Skeletal muscle cell (primary cell): ENCODE measurements at regions not wholly inside any gene's neighbourhood (a gene's known extent, or its start where the extent isn't known, plus 50 kb on each side); places are given as distances from the start of the nearest gene placed in this dataset.
"Not testable (repeated sequence)": the region's sequence is repeated elsewhere in the genome, so short reads cannot be mapped to it uniquely, and the experiment has no call there.

Experiments used
- DNase-seq: peaks from one replicate; pipeline ENCODE4 v3.0.0-alpha.2; 2010; ENCODE audit warnings: low read depth
- H3K4me3 ChIP-seq: 2 replicates; pipeline ENCODE4 v1.5.1; 2011; ENCODE audit warnings: low read depth, mild to moderate bottlenecking, control low read depth, low read length, moderate library complexity

DNA sequence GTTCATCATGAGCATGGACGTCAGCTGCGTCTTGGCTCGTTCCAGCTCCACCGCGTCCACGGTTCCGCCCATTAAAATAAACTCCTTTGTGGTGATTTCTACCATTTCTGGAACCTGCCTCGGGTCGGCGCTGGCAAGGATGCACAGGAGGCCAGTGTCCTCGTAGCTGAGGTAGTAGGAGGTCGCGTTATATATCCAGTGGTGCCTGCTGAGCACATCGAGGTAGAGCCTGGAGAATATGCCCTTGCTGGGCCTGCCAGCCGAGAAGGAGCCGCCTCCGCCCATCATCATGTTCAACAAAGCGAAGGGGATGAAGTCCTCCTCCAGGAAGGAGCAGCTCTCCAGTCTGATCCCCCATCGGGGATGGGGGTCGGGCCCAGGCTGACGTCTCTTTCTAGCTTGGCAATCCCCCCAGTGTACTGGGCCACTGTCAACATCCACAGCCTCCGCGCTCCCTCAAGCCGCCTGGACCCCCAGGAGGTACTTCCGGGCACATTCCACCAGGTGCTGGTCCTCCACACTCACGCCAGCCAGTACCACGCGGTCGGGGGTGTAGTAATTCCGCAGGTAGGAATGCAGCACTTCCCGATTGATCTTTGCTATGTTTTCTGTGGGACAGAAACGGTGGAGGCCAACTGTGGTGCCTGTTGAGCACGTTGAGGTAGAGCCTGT, 120.9 kb upstream of the GRID2 start:
- no peak overlapping the region for H3K4me3 ChIP-seq
- DNase-seq: no peak

DNA sequence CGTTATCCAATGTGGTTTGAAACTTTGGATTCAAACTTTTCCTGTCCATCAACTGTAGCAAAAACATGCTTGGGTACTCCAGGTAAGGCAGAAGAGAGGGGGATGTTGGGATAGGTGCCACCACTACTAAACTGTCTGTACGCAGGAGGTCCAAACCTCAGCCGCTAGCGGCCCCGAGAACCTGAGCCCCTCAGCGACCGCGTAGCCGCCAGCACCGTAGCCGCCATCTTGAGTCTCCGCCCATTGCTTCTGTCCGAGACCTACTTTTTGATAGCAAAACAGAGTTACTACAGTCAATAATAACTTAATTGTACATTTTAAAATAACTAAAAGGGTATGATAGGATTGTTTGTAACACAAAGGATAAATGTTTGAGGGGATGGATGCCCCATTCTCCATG, 119.9 kb upstream of the GRID2 start:
- DNase-seq: no peak
- no peak overlapping the region for H3K4me3 ChIP-seq

GRCh38 chr4:92184566-92184965, 119.2 kb upstream of the GRID2 start:
- peak; percentile 57 for DNase-seq
- H3K4me3 ChIP-seq: no peak overlapping the region

- no peak for DNase-seq
These were observed 117.5 kb upstream of the GRID2 start for GRCh38 chr4:92186239-92186638.

DNA sequence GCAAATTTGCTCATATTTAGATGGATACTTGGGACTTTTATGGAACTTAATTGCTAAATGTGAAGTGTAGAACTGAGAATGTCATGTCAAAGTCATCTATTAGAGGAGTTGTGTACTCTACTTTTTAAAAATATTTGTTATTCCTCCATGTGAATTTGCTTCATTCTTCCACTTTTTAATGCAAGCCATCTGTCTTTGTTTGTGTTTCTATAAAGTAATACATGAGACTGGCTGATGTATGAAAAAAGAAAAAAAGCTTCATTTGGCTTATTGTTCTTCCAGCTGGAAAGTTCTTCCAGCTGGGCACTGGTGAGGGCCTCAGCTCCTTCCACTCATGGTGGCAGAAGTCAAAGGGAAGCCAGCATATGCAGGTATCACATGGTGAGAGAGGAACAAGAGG, 114.6 kb upstream of the GRID2 start:
- H3K4me3 ChIP-seq: no peak overlapping the region
- no peak for DNase-seq

More at GRCh38 chr4:92186239-92186638, 117.5 kb upstream of the GRID2 start:
- H3K4me3 ChIP-seq: no peak overlapping the region

- peak; percentile 31 for DNase-seq
- H3K4me3 ChIP-seq: no peak overlapping the region
These were observed 105.1 kb upstream of the GRID2 start for GRCh38 chr4:92198711-92199110.

GRCh38 chr4:92199135-92199534, 104.6 kb upstream of the GRID2 start:
- DNase-seq: no peak
- no peak overlapping the region for H3K4me3 ChIP-seq

DNA sequence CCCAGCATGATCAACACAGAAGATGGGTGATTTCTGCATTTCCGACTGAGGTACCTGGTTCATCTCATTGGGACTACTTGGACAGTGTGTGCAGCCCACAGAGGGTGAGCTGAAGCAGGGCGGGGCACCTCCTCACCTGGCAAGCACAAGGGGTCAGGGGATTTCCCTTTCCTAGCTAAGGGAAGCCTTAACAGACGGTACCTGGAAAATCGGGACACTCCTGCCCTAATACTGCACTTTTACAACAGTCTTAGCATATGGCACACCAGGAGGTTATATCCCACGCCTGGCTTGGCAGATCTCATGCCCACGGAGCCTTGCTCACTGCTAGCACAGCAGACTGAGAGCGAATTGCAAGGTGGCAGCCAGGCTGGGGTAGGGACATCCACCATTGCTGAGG, 92.9 kb upstream of the GRID2 start:
- H3K4me3 ChIP-seq: no peak overlapping the region

DNA sequence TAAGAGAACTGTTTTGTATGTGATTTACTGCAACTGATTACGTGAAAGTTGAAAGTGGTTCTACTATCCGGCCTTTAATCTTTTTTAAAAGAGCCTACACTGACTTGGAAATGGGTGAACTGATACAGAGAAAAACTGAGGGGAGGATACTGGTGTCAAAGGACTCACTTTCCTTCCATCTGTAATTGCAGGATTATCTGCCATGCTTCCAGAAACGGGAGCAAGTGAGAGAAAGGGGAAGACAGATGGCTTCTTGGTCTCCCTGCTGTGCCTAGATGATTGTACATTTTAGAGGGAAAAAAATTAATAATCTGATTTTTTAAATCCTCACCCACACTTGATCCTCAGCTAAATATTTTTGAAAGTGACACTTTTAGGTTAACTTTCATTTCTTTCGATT, 88.3 kb upstream of the GRID2 start:
- DNase-seq: no peak
- H3K4me3 ChIP-seq: no peak overlapping the region

More for the DNA sequence above, 92.9 kb upstream of the GRID2 start:
- no peak for DNase-seq

DNA sequence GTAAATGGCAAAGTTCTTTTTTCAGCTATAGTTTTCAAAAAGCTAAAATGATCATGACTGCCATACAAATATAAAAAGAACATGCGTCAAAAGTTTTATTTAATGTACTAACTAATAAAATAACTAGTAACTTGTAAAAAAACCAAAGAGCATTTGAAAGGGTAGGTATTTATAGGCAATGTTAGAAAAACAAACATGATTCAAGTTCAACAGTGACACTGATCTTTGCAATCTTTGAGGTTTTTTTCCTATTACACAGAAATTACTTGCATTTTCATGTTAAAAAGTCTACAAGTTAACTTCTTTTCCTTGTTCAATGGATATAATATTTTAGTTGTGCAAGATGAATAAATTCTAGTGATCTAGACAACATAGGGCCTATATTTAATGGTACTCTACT, 72.3 kb upstream of the GRID2 start:
- no peak for DNase-seq
- no peak overlapping the region for H3K4me3 ChIP-seq

GRCh38 chr4:92232566-92232965, 71.2 kb upstream of the GRID2 start:
- DNase-seq: no peak
- no peak overlapping the region for H3K4me3 ChIP-seq

DNA sequence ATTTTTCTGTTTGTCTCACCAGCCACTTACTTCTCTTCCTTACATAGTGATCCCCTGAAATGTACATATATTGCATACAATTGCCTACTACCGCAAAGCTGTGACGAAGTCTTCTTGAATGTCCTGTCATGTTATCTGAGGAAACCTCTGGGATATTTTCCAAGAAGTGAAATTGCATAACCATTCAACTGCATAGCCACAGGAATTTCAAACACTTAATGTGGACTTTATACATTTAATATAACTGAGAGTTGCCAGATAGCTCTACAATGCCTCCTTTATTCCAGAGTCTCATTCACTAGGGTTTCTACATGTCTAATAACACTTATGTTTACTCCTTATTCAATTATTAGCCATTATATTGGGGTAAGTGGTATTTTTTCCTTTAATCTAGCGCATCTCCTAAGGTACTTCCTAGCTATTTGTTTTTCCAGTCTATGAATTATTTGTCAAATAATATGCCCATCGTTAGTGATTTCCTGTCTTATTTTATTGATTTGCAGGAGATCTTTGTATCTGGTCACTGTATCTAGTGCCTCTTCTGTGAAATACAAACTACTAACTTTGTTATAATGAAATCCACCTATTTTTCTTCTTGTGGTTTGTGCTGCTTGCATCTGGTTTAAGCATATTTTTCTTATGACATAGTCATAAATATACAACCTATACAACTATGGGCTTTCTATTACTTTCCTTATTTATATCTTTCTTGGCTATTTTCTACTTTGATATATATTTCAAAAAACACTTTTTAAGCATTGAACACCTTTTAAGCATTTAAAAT, 69.2 kb upstream of the GRID2 start:
- no peak overlapping the region for H3K4me3 ChIP-seq
- DNase-seq: peak; percentile 96

GRCh38 chr4:92235731-92236130, 68.0 kb upstream of the GRID2 start:
- no peak for DNase-seq
- no peak overlapping the region for H3K4me3 ChIP-seq

DNA sequence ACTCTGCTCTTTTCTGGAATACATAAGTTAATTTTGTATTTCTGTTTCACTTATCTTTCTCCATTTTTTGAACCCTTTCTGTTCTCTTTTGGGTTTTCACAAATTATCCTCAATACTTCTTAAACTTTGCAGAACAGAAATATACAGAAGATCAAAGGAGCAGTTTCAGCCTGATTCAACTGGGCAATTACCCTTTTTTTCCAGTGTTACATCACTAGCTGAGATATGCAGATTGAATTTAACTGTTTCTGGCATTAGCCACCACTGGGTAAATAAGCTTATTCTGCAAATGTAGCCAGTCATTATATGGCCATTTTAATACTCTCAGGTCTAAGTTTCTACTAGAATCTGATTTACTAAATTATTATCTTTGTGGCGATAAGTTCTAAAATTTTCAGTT, 66.9 kb upstream of the GRID2 start:
- no peak overlapping the region for H3K4me3 ChIP-seq
- peak; percentile 39 for DNase-seq

DNA sequence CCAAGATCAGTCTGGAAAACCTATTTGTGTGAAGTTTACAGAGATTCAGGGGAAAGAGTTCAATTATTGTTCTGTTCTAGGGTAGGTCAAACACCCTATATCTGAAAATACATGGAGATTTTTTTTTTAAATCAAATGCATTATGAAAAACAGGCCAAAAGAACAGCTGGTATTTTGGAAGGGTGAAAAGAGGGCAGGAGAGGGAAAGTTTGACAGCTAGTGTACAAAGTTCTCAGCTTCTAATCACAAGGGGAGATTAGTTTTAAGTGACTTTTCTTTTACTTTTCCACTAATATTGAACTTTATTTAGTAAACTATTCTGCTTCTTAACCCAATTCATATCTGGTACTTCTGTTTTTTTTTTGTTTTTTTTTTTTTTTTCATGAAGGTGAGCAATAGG, 66.2 kb upstream of the GRID2 start:
- no peak overlapping the region for H3K4me3 ChIP-seq
- no peak for DNase-seq

- DNase-seq: no peak
- no peak overlapping the region for H3K4me3 ChIP-seq
These were observed 62.7 kb upstream of the GRID2 start for GRCh38 chr4:92241094-92241493.

DNA sequence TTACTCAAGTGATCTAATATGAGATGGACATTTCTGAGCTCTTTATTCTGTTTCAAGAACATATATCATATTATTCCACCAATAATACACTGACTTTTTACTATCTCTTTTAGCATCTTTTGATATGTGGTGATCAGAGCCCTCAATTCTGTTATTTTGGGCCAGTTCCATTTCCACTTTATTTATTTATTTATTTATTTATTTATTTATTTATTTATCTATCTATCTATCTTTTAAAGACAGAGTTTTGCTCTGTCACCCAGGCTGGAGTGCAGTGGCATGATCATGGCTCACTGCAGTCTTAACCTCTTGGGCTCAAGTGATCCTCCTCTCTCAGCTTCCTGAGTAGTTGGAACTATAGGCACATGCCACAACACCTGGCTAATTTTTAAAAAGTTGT, 57.4 kb upstream of the GRID2 start:
- no peak for DNase-seq

GRCh38 chr4:92249541-92249940, 54.2 kb upstream of the GRID2 start:
- H3K4me3 ChIP-seq: no peak overlapping the region
- no peak for DNase-seq

More for the DNA sequence above, 57.4 kb upstream of the GRID2 start:
- H3K4me3 ChIP-seq: no peak overlapping the region

GRCh38 chr4:92251711-92252110, 52.1 kb upstream of the GRID2 start:
- no peak overlapping the region for H3K4me3 ChIP-seq
- no peak for DNase-seq

DNA sequence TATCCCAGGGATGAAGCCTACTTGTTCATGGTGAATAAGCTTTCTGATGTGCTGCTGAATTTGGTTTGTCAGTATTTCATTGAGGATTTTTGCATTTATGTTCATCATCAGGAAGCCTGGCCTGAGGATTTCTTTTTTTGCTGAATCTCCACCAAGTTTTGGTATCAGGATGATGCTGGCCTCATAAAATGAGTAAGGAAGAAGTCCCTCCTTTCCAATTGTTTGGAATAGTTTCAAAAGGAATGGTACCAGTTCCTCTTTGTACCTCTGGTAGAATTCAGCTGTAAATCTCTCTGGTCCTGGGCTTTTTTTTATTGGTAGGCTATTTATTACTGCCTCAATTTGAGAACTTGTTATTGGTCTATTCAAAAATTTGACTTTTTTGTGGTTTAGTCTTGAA, 51.4 kb upstream of the GRID2 start:
- not testable (repeated sequence) for DNase-seq, H3K4me3 ChIP-seq

GRCh38 chr4:92252846-92253245, 50.9 kb upstream of the GRID2 start:
- no peak for DNase-seq
- no peak overlapping the region for H3K4me3 ChIP-seq
